Gastrocnemius medialis (tissue), 4 donors: ENCODE measurements at regions not wholly inside any gene's neighbourhood (a gene's known extent, or its start where the extent isn't known, plus 50 kb on each side); places are given as distances from the start of the nearest gene placed in this dataset.

Source experiments
- ATAC-seq, 2 donors: fragments of 150-250 bp; one replicate each; pipeline ENCODE4 v1.9.1; 2016
- DNase-seq, 2 donors: peaks; one replicate each; pipeline ENCODE4 v3.0.0-alpha.2; 2019
- H3K27ac ChIP-seq, 4 donors: fragments of 200-600 bp; sonication (generic); 1 replicate in 1 of 4; 2 replicates in 3 of 4; pipeline ENCODE4 v1.5.1; 2016 to 2018; ENCODE audit warnings: mild to moderate bottlenecking in 2 of 4, moderate library complexity in 1 of 4
- H3K27me3 ChIP-seq, 3 donors: fragments of 200-600 bp; sonication (generic) in 2 of 3; 1 replicate in 1 of 3; 2 replicates in 2 of 3; pipeline versions ENCODE4 v1.5.1 to v1.6.0; 2016 to 2019; ENCODE audit warnings: mild to moderate bottlenecking in 1 of 3, moderate library complexity in 1 of 3
- H3K36me3 ChIP-seq, 2 donors: fragments of 200-600 bp; sonication (generic) in 1 of 2; one replicate each; pipeline ENCODE4 v1.5.1; 2017 to 2018
- H3K4me1 ChIP-seq, 2 donors: fragments of 200-600 bp; sonication (generic) in 1 of 2; one replicate each; pipeline ENCODE4 v1.5.1; 2016 to 2017; ENCODE audit warnings: mild to moderate bottlenecking in 2 of 2
- H3K4me3 ChIP-seq, 4 donors: fragments of 200-600 bp; sonication (generic) in 3 of 4; 1 replicate in 1 of 4; 2 replicates in 3 of 4; pipeline ENCODE4 v1.5.1; 2016 to 2019; ENCODE audit warnings: mild to moderate bottlenecking in 2 of 4
- H3K9me3 ChIP-seq, 3 donors: fragments of 200-600 bp; sonication (generic) in 2 of 3; 1 replicate in 1 of 3; 2 replicates in 2 of 3; pipeline ENCODE4 v1.5.1; 2016 to 2019
- CTCF ChIP-seq, 5 experiments: fragments of 450-650 bp in 3 of 5; fragments of 200-600 bp in 2 of 5; sonication (generic) in 2 of 5; IDR thresholded peaks in 4 of 5; conservative IDR thresholded peaks in 1 of 5; 1 replicate in 4 of 5; 2 replicates in 1 of 5; pipeline ENCODE4 v1.5.1; 2016 to 2019; ENCODE audit warnings: antibody characterized with exemption in 5 of 5, mild to moderate bottlenecking in 3 of 5, moderate library complexity in 3 of 5
- POLR2A ChIP-seq, 2 donors: fragments of 450-650 bp; IDR thresholded peaks; one replicate each; pipeline ENCODE4 v1.6.1; 2017; ENCODE audit warnings: antibody characterized with exemption in 2 of 2, mild to moderate bottlenecking in 2 of 2, moderate library complexity in 2 of 2
- in situ Hi-C, 4 donors: fragments of 200-750 bp; cut with MboI; loops; one replicate each; pipeline versions ENCODE4 v1.15.0 to v1.8.0; 2017; ENCODE audit warnings: low sequenced_read_pairs in 4 of 4
- intact Hi-C: fragments of 100-400 bp; cut with DNase I; formaldehyde crosslinking; loops from one replicate; pipeline ENCODE4 v1.15.1; 2023; ENCODE audit warnings: low total_unique reads

GRCh38 chr18:22667616-22668422, 250.1 kb upstream of the CTAGE1 start:
- Histone ChIP-seq H3K4me3 (no peak overlapping the region), H3K27ac (no peak overlapping the region), H3K9me3 (no peaks in the 10 kb centered on the region), H3K27me3 (no peaks in the 10 kb centered on the region), H3K4me1 (no peaks in the 10 kb centered on the region), H3K36me3 (no peaks in the 10 kb centered on the region)
- TF ChIP-seq POLR2A (IDR thresholded peaks at IDR 0.05): no peak
- TF ChIP-seq CTCF (IDR thresholded peaks at IDR 0.05 in 4 of 5, conservative IDR thresholded peaks at IDR 0.05 in 1 of 5): no peak
- in situ Hi-C loops: loop anchor here in 1 of 4 donors (25.0 kb wide), 1 partner anchor 106 kb away; no protein-coding TSS in a partner anchor
- ATAC-seq: no peak
- intact Hi-C loops: no loop called here
- no peak for DNase-seq

- ATAC-seq: no peak
- in situ Hi-C loops (loop anchor here in 1 of 4 donors (25.0 kb wide), 1 partner anchor 106 kb away; no protein-coding TSS in a partner anchor), intact Hi-C loops (no loop called here)
- Histone ChIP-seq H3K27ac (no peak overlapping the region), H3K9me3 (no peaks in the 10 kb centered on the region), H3K36me3 (no peaks in the 10 kb centered on the region), H3K4me3 (no peak overlapping the region), H3K27me3 (no peaks in the 10 kb centered on the region), H3K4me1 (no peaks in the 10 kb centered on the region)
- TF ChIP-seq POLR2A (IDR thresholded peaks at IDR 0.05) (no peak), CTCF (IDR thresholded peaks at IDR 0.05 in 4 of 5, conservative IDR thresholded peaks at IDR 0.05 in 1 of 5) (no peak)
- no peak for DNase-seq
Observed at GRCh38 chr18:22668496-22668895, 250.8 kb upstream of the CTAGE1 start.

- no peak for DNase-seq
Observed at GRCh38 chr18:22670914-22671313, 253.2 kb upstream of the CTAGE1 start.

GRCh38 chr18:22673182-22673862, 255.6 kb upstream of the CTAGE1 start:
- intact Hi-C loops (no loop called here), in situ Hi-C loops (loop anchor here in 1 of 4 donors (25.0 kb wide), 1 partner anchor 111 kb away; no protein-coding TSS in a partner anchor)
- no peaks in the 10 kb centered on the region for H3K4me1 ChIP-seq
- no peak overlapping the region for H3K4me3 ChIP-seq
- no peak overlapping the region for H3K27ac ChIP-seq
- H3K36me3 ChIP-seq: no peaks in the 10 kb centered on the region
- no peak for DNase-seq
- TF ChIP-seq CTCF (IDR thresholded peaks at IDR 0.05 in 4 of 5, conservative IDR thresholded peaks at IDR 0.05 in 1 of 5): no peak
- no peak for TF ChIP-seq POLR2A (IDR thresholded peaks at IDR 0.05)
- H3K9me3 ChIP-seq: no peaks in the 10 kb centered on the region
- H3K27me3 ChIP-seq: no peaks in the 10 kb centered on the region
- ATAC-seq: no peak

More at GRCh38 chr18:22670914-22671313, 253.2 kb upstream of the CTAGE1 start:
- no peaks in the 10 kb centered on the region for H3K27me3 ChIP-seq
- no peaks in the 10 kb centered on the region for H3K9me3 ChIP-seq
- H3K4me1 ChIP-seq: no peaks in the 10 kb centered on the region
- intact Hi-C loops: no loop called here
- no peak overlapping the region for H3K27ac ChIP-seq
- TF ChIP-seq CTCF (IDR thresholded peaks at IDR 0.05 in 4 of 5, conservative IDR thresholded peaks at IDR 0.05 in 1 of 5) (no peak), POLR2A (IDR thresholded peaks at IDR 0.05) (no peak)
- no peak for ATAC-seq
- no peak overlapping the region for H3K4me3 ChIP-seq
- in situ Hi-C loops: loop anchor here in 1 of 4 donors (25.0 kb wide), 1 partner anchor 109 kb away; no protein-coding TSS in a partner anchor
- no peaks in the 10 kb centered on the region for H3K36me3 ChIP-seq
